ENCODE measurements at regions not wholly inside any gene's neighbourhood (a gene's known extent, or its start where the extent isn't known, plus 50 kb on each side); places are given as distances from the start of the nearest gene placed in this dataset.

DNA sequence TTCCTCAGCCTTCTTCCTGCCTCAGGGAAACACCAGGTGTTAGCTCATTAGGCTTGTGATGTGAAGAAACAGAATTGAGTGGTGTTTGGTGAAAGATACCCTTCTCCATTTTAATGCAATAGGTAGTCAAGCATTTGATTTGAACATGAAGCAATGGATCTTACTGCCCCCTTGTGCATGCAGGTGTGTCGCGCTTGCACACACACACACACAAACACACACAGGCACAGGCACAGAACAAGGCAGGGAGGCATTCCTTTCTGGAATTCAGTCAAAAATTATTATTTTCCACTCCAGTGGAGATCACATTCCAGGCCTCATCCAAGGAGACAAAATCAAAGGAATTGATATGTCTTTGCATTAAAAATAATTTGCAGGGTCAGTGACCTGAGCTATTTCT is 667.0 kb upstream of the MARCKS start:
- Histone ChIP-seq H3K27ac (ENCODE audit: low read depth) (no peak overlapping the region), H3K9me2 (ENCODE audit: insufficient read depth) (no peaks in the 10 kb centered on the region), H3K27me3 (ENCODE audit: insufficient read depth) (no peaks in the 10 kb centered on the region), H2AFZ (no peak overlapping the region), H3K4me3 (no peak overlapping the region), H3K79me2 (replicated peaks; ENCODE audit: insufficient read depth) (no peaks in the 10 kb centered on the region), H3K4me2 (no peak overlapping the region), H3K36me3 (ENCODE audit: insufficient read depth) (no peaks in the 10 kb centered on the region), H3F3A (replicated peaks; ENCODE audit: low read depth) (no peaks in the 10 kb centered on the region), H4K20me1 (replicated peaks; ENCODE audit: insufficient read depth) (no peaks in the 10 kb centered on the region), H3K4me1 (ENCODE audit: insufficient read depth) (no peaks in the 10 kb centered on the region)
- Mint-ChIP-seq H3K36me3 (ENCODE audit: low read depth) (no peaks in the 10 kb centered on the region), H3K4me1 (no peaks in the 10 kb centered on the region), H3K4me3 (no peak overlapping the region), H3K9me3 (no peaks in the 10 kb centered on the region), H3K27me3 (ENCODE audit: insufficient read depth, low read depth, poor library complexity) (no peaks in the 10 kb centered on the region), H3K27ac (no peak overlapping the region)
- TF ChIP-seq CTCF (conservative IDR thresholded peaks at IDR 0.05; ENCODE audit: low read depth in 2 of 2) (peak; percentile 52 to 64), STAT1 (IDR thresholded peaks at IDR 0.05; ENCODE audit: unreplicated experiment) (no peak)
- DNase-seq (ENCODE audit: low spot score), result peak; percentile 27
- ATAC-seq, result no peak

DNA sequence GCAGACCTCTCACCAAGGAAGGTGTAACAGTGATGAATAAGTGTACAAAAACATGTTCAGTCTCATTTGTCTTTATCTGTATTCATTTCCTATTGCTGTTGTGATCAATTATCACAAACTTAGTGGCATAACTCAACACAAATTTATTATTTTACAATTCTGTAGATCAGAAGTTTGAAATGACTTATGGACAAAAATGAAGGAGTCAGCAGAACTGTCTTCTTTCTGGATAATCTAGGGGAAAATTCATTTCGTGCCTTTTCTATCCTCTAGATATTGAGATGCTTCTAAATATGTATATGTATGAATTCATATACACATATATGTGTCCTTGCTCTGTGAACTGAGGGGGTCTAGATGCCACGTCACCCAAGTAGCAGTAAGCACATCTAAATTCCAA is 663.1 kb upstream of the MARCKS start:
- Histone ChIP-seq H3K27me3 (ENCODE audit: insufficient read depth) (no peaks in the 10 kb centered on the region), H2AFZ (no peak overlapping the region), H3K4me2 (no peak overlapping the region), H3K36me3 (ENCODE audit: insufficient read depth) (no peaks in the 10 kb centered on the region), H3K27ac (ENCODE audit: low read depth) (no peak overlapping the region), H3F3A (replicated peaks; ENCODE audit: low read depth) (no peaks in the 10 kb centered on the region), H3K4me1 (ENCODE audit: insufficient read depth) (no peaks in the 10 kb centered on the region), H4K20me1 (replicated peaks; ENCODE audit: insufficient read depth) (no peaks in the 10 kb centered on the region), H3K9me2 (ENCODE audit: insufficient read depth) (0 out of 2 replicates have a peak, but pooled peaks cover 9% of the 10 kb centered on the region), H3K4me3 (no peak overlapping the region), H3K79me2 (replicated peaks; ENCODE audit: insufficient read depth) (no peaks in the 10 kb centered on the region)
- Mint-ChIP-seq H3K4me1 (no peaks in the 10 kb centered on the region), H3K9me3 (no peaks in the 10 kb centered on the region), H3K4me3 (no peak overlapping the region), H3K36me3 (ENCODE audit: low read depth) (no peaks in the 10 kb centered on the region), H3K27me3 (ENCODE audit: insufficient read depth, low read depth, poor library complexity) (no peaks in the 10 kb centered on the region), H3K27ac (no peak overlapping the region)
- DNase-seq (ENCODE audit: low spot score), result no peak
- no peak for ATAC-seq
- TF ChIP-seq ZNF462 (CRISPR knock-in tag; IDR thresholded peaks at IDR 0.05) (no peak), ZNF331 (CRISPR knock-in tag; IDR thresholded peaks at IDR 0.05; ENCODE audit: low read depth) (no peak), CTCF (conservative IDR thresholded peaks at IDR 0.05; ENCODE audit: low read depth in 2 of 2) (no peak), ZNF114 (CRISPR knock-in tag; IDR thresholded peaks at IDR 0.05) (no peak), NANOG (IDR thresholded peaks at IDR 0.05; ENCODE audit: borderline replicate concordance) (no peak), CREB1 (CRISPR knock-in tag; IDR thresholded peaks at IDR 0.05; ENCODE audit: low read depth) (no peak), EZH2phosphoT487 (IDR thresholded peaks at IDR 0.05; ENCODE audit: unreplicated experiment) (no peak), ETS1 (IDR thresholded peaks at IDR 0.05) (no peak), EZH2 (IDR thresholded peaks at IDR 0.05; ENCODE audit: low read depth, unreplicated experiment) (no peak), STAT1 (IDR thresholded peaks at IDR 0.05; ENCODE audit: unreplicated experiment) (no peak), POLR2AphosphoS5 (IDR thresholded peaks at IDR 0.05; ENCODE audit: low read depth) (no peak), JUNB (IDR thresholded peaks at IDR 0.05; ENCODE audit: unreplicated experiment) (no peak)
